Panc1 (cell line): ENCODE measurements at regions not wholly inside any gene's neighbourhood (a gene's known extent, or its start where the extent isn't known, plus 50 kb on each side); places are given as distances from the start of the nearest gene placed in this dataset.

Experiments used
- POLR2AphosphoS5 ChIP-seq: IDR thresholded peaks from 2 replicates; pipeline ENCODE4 v1.6.1; 2012; ENCODE audit warnings: mild to moderate bottlenecking, low read depth, low read length, moderate library complexity
- SIN3A ChIP-seq: IDR thresholded peaks from 2 replicates; pipeline ENCODE4 v1.6.1; 2012; ENCODE audit warnings: low read depth, mild to moderate bottlenecking, low read length, moderate library complexity, borderline replicate concordance; ENCODE audit not compliant: insufficient read depth
- TCF7L2 ChIP-seq: IDR thresholded peaks from 2 replicates; pipeline ENCODE4 v1.6.1; 2011; ENCODE audit warnings: mild to moderate bottlenecking, low read depth, low read length, inconsistent platforms
- TF ChIP-seq, protein P1 (sequence below): fragments of 450-650 bp; IDR thresholded peaks from 2 replicates; pipeline ENCODE4 v1.5.1; 2017; ENCODE audit warnings: mild to moderate bottlenecking
- TF ChIP-seq, protein P2 (sequence below), 2 experiments: IDR thresholded peaks; 2 replicates each; pipeline ENCODE4 v1.6.1; 2011 to 2012; ENCODE audit warnings: low read depth in 2 of 2, control low read depth in 1 of 2, low read length in 1 of 2, mild to moderate bottlenecking in 1 of 2, moderate library complexity in 1 of 2; ENCODE audit not compliant: insufficient read depth in 1 of 2

GRCh38 chr3:105585-105984 is 91.0 kb upstream of the CHL1 start:
- TF ChIP-seq, protein P1, sequence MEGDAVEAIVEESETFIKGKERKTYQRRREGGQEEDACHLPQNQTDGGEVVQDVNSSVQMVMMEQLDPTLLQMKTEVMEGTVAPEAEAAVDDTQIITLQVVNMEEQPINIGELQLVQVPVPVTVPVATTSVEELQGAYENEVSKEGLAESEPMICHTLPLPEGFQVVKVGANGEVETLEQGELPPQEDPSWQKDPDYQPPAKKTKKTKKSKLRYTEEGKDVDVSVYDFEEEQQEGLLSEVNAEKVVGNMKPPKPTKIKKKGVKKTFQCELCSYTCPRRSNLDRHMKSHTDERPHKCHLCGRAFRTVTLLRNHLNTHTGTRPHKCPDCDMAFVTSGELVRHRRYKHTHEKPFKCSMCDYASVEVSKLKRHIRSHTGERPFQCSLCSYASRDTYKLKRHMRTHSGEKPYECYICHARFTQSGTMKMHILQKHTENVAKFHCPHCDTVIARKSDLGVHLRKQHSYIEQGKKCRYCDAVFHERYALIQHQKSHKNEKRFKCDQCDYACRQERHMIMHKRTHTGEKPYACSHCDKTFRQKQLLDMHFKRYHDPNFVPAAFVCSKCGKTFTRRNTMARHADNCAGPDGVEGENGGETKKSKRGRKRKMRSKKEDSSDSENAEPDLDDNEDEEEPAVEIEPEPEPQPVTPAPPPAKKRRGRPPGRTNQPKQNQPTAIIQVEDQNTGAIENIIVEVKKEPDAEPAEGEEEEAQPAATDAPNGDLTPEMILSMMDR: no peak
- TF ChIP-seq POLR2AphosphoS5 (no peak), SIN3A (no peak), TCF7L2 (no peak)
- TF ChIP-seq, protein P2, sequence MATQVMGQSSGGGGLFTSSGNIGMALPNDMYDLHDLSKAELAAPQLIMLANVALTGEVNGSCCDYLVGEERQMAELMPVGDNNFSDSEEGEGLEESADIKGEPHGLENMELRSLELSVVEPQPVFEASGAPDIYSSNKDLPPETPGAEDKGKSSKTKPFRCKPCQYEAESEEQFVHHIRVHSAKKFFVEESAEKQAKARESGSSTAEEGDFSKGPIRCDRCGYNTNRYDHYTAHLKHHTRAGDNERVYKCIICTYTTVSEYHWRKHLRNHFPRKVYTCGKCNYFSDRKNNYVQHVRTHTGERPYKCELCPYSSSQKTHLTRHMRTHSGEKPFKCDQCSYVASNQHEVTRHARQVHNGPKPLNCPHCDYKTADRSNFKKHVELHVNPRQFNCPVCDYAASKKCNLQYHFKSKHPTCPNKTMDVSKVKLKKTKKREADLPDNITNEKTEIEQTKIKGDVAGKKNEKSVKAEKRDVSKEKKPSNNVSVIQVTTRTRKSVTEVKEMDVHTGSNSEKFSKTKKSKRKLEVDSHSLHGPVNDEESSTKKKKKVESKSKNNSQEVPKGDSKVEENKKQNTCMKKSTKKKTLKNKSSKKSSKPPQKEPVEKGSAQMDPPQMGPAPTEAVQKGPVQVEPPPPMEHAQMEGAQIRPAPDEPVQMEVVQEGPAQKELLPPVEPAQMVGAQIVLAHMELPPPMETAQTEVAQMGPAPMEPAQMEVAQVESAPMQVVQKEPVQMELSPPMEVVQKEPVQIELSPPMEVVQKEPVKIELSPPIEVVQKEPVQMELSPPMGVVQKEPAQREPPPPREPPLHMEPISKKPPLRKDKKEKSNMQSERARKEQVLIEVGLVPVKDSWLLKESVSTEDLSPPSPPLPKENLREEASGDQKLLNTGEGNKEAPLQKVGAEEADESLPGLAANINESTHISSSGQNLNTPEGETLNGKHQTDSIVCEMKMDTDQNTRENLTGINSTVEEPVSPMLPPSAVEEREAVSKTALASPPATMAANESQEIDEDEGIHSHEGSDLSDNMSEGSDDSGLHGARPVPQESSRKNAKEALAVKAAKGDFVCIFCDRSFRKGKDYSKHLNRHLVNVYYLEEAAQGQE (IDR thresholded peaks at IDR 0.05; ENCODE audit: insufficient read depth in 1 of 2, low read depth in 2 of 2, low read length in 1 of 2): 0 out of 4 replicates have a peak, but pooled peaks of 1 of the 2 experiments have one; percentile 25
